ENCODE measurements at regions not wholly inside any gene's neighbourhood (a gene's known extent, or its start where the extent isn't known, plus 50 kb on each side); places are given as distances from the start of the nearest gene placed in this dataset.
"Not testable (repeated sequence)": the region's sequence is repeated elsewhere in the genome, so short reads cannot be mapped to it uniquely, and the experiment has no call there.

DNA sequence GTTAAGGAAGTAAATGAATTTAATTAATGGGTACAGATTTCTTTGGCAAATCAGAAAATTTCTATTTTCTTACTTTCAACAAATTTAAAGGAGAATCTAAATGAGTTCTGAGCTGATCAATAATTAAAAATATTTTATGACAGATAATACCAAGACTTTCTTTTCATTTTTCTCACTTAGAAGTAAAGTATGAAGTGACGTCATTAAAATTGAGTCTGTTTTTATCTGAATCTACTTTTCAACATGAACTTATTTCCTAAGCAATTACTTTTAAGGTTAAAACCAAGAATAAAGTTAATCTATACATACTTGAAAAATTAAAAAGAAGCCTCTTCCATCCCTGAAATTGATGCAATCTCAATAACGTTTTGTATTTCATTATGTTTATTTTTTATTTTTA lies 552.8 kb upstream of the ST8SIA4 start:
- BruUV-seq (replicated peaks), result no TSS peak

DNA sequence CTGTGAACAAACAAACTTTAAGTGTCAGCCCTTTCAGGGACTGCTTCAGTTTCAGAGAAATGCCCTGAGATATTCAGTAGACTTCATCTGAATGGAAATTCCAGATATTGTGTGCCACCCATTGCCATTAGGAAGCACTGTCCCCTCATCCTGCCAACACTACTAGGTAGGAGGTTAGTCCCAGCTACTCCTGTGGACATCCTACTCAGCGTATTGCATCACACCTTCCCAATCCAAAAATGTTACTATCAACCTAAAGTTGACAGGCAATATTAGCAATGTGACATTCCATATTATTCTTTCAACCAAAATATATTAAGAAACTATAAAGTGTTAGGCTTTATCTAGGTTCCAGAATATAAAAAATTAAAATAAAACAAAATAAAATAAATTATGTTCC lies 552.0 kb upstream of the ST8SIA4 start:
- Mint-ChIP-seq H3K27me3 (ENCODE audit: insufficient read depth, unreplicated experiment) (no peaks in the 10 kb centered on the region), H3K4me3 (ENCODE audit: unreplicated experiment) (no peak overlapping the region), H3K4me1 (ENCODE audit: low read depth, unreplicated experiment) (no peaks in the 10 kb centered on the region), H3K36me3 (ENCODE audit: insufficient read depth, unreplicated experiment) (no peaks in the 10 kb centered on the region), H3K27ac (ENCODE audit: unreplicated experiment) (no peak overlapping the region), H3K9me3 (ENCODE audit: unreplicated experiment) (no peaks in the 10 kb centered on the region)
- POLR2A ChIA-PET, result no interaction called here
- BruUV-seq (replicated peaks), result no TSS peak
- Histone ChIP-seq H3K4me1 (no peaks in the 10 kb centered on the region), H3K36me3 (ENCODE audit: control insufficient read depth, insufficient read depth, low read length) (no peaks in the 10 kb centered on the region), H3K9me3 (no peaks in the 10 kb centered on the region; the same call in 1 of the 2 replicates), H3K27me3 (replicated peaks; ENCODE audit: control insufficient read depth, insufficient read depth, low read length) (no peaks in the 10 kb centered on the region), H3K4me3 (ENCODE audit: low read depth, low read length) (no peak overlapping the region)
- TF ChIP-seq, protein P1, sequence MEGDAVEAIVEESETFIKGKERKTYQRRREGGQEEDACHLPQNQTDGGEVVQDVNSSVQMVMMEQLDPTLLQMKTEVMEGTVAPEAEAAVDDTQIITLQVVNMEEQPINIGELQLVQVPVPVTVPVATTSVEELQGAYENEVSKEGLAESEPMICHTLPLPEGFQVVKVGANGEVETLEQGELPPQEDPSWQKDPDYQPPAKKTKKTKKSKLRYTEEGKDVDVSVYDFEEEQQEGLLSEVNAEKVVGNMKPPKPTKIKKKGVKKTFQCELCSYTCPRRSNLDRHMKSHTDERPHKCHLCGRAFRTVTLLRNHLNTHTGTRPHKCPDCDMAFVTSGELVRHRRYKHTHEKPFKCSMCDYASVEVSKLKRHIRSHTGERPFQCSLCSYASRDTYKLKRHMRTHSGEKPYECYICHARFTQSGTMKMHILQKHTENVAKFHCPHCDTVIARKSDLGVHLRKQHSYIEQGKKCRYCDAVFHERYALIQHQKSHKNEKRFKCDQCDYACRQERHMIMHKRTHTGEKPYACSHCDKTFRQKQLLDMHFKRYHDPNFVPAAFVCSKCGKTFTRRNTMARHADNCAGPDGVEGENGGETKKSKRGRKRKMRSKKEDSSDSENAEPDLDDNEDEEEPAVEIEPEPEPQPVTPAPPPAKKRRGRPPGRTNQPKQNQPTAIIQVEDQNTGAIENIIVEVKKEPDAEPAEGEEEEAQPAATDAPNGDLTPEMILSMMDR (IDR thresholded peaks at IDR 0.05; ENCODE audit: insufficient read depth in 1 of 2, low read depth in 1 of 2, low read length in 1 of 2, severe bottlenecking in 1 of 2, unreplicated experiment in 1 of 2), result no peak
- intact Hi-C loops (cut with micrococcal nuclease; ENCODE audit: unreplicated experiment), result no loop called here
- CTCF ChIA-PET, result no interaction called here
- DNase-seq, result no peak

More for the DNA sequence above, 552.8 kb upstream of the ST8SIA4 start:
- H3K27me3 Mint-ChIP-seq (ENCODE audit: insufficient read depth, unreplicated experiment), result no peaks in the 10 kb centered on the region
- Histone ChIP-seq H3K36me3 (ENCODE audit: control insufficient read depth, insufficient read depth, low read length) (no peaks in the 10 kb centered on the region), H3K4me3 (ENCODE audit: low read depth, low read length) (no peak overlapping the region), H3K9me3 (no peaks in the 10 kb centered on the region; the same call in 1 of the 2 replicates), H3K27me3 (replicated peaks; ENCODE audit: control insufficient read depth, insufficient read depth, low read length) (no peaks in the 10 kb centered on the region), H3K4me1 (no peaks in the 10 kb centered on the region)
- TF ChIP-seq, protein P1 (IDR thresholded peaks at IDR 0.05; ENCODE audit: insufficient read depth in 1 of 2, low read depth in 1 of 2, low read length in 1 of 2, severe bottlenecking in 1 of 2, unreplicated experiment in 1 of 2), result no peak
- no peak for DNase-seq
- ChIA-PET CTCF (no interaction called here), POLR2A (no interaction called here)
- intact Hi-C loops (cut with micrococcal nuclease; ENCODE audit: unreplicated experiment), result no loop called here
- H3K4me1 Mint-ChIP-seq (ENCODE audit: low read depth, unreplicated experiment), result no peaks in the 10 kb centered on the region
- H3K4me3 Mint-ChIP-seq (ENCODE audit: unreplicated experiment), result no peak overlapping the region
- no peaks in the 10 kb centered on the region for H3K9me3 Mint-ChIP-seq (ENCODE audit: unreplicated experiment)
- H3K36me3 Mint-ChIP-seq (ENCODE audit: insufficient read depth, unreplicated experiment), result no peaks in the 10 kb centered on the region
- H3K27ac Mint-ChIP-seq (ENCODE audit: unreplicated experiment), result no peak overlapping the region

DNA sequence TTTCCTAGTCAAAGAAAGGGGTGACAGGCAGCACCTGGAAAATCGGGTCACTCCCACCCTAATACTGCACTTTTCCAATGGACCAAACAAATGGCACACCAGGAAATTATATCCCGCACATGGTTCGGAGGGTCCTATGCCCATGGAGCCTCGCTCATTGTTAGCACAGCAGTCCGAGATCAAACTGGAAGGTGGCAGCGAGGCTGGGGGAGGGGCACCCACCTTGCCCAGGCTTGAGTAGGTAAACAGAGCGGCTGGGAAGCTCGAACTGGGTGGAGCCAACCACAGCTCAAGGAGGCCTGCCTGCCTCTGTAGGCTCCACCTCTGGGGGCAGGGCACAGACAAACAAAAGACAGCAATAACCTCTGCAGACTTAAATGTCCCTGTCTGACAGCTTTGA lies 539.2 kb upstream of the ST8SIA4 start:
- intact Hi-C loops (cut with micrococcal nuclease; ENCODE audit: unreplicated experiment); BruUV-seq (replicated peaks); H3K4me1 Mint-ChIP-seq (ENCODE audit: low read depth, unreplicated experiment); H3K4me3 Mint-ChIP-seq (ENCODE audit: unreplicated experiment); H3K36me3 Mint-ChIP-seq (ENCODE audit: insufficient read depth, unreplicated experiment); H3K9me3 ChIP-seq; H3K4me3 ChIP-seq (ENCODE audit: low read depth, low read length); CTCF ChIA-PET; H3K36me3 ChIP-seq (ENCODE audit: control insufficient read depth, insufficient read depth, low read length); POLR2A ChIA-PET; DNase-seq; H3K27me3 Mint-ChIP-seq (ENCODE audit: insufficient read depth, unreplicated experiment); H3K4me1 ChIP-seq; H3K27ac Mint-ChIP-seq (ENCODE audit: unreplicated experiment); H3K27me3 ChIP-seq (replicated peaks; ENCODE audit: control insufficient read depth, insufficient read depth, low read length): not testable (repeated sequence)
- peaks cover 10% of the 10 kb centered on the region for H3K9me3 Mint-ChIP-seq (ENCODE audit: unreplicated experiment)

DNA sequence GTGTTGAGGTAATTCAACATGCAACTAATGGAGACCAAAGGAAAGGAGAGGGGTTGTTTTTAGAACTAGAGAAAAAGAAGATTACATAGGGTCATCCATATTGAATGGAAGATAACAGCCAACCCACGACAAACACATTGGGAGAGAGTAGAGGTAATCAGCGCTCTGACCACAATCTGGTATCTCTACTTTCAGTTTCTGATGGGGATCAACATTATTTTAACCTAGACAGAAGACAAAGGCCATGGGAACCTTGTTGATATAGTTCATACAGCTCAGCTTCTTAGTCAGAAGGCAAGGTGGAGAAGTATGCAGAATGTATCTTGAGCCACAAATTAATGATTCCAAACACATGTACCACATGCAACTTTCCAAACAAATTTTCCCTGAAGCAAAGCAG lies 537.1 kb upstream of the ST8SIA4 start:
- POLR2A ChIA-PET, result no interaction called here
- no peaks in the 10 kb centered on the region for H3K27me3 Mint-ChIP-seq (ENCODE audit: insufficient read depth, unreplicated experiment)
- H3K36me3 Mint-ChIP-seq (ENCODE audit: insufficient read depth, unreplicated experiment), result no peaks in the 10 kb centered on the region
- no peak overlapping the region for H3K27ac Mint-ChIP-seq (ENCODE audit: unreplicated experiment)
- Histone ChIP-seq H3K36me3 (ENCODE audit: control insufficient read depth, insufficient read depth, low read length) (no peaks in the 10 kb centered on the region), H3K4me3 (ENCODE audit: low read depth, low read length) (no peak overlapping the region), H3K4me1 (0 out of 2 replicates have a peak, but pooled peaks cover 3% of the 10 kb centered on the region), H3K27me3 (replicated peaks; ENCODE audit: control insufficient read depth, insufficient read depth, low read length) (no peaks in the 10 kb centered on the region), H3K9me3 (no peaks in the 10 kb centered on the region)
- no peaks in the 10 kb centered on the region for H3K4me1 Mint-ChIP-seq (ENCODE audit: low read depth, unreplicated experiment)
- TF ChIP-seq, protein P1 (IDR thresholded peaks at IDR 0.05; ENCODE audit: insufficient read depth in 1 of 2, low read depth in 1 of 2, low read length in 1 of 2, severe bottlenecking in 1 of 2, unreplicated experiment in 1 of 2), result no peak
- BruUV-seq (replicated peaks), result no TSS peak
- peaks cover 10% of the 10 kb centered on the region for H3K9me3 Mint-ChIP-seq (ENCODE audit: unreplicated experiment)
- intact Hi-C loops (cut with micrococcal nuclease; ENCODE audit: unreplicated experiment), result no loop called here
- DNase-seq, result no peak
- CTCF ChIA-PET, result no interaction called here
- no peak overlapping the region for H3K4me3 Mint-ChIP-seq (ENCODE audit: unreplicated experiment)
